Lung microvascular endothelial cell (primary cell): ENCODE measurements at regions not wholly inside any gene's neighbourhood (a gene's known extent, or its start where the extent isn't known, plus 50 kb on each side); places are given as distances from the start of the nearest gene placed in this dataset.
"Not testable (repeated sequence)": the region's sequence is repeated elsewhere in the genome, so short reads cannot be mapped to it uniquely, and the experiment has no call there.

Experiments used
- DNase-seq, 2 donors: peaks; one replicate each; pipeline versions ENCODE4 v3.0.0 to v3.0.0-alpha.2; 2010; ENCODE audit warnings: low read depth in 2 of 2

DNA sequence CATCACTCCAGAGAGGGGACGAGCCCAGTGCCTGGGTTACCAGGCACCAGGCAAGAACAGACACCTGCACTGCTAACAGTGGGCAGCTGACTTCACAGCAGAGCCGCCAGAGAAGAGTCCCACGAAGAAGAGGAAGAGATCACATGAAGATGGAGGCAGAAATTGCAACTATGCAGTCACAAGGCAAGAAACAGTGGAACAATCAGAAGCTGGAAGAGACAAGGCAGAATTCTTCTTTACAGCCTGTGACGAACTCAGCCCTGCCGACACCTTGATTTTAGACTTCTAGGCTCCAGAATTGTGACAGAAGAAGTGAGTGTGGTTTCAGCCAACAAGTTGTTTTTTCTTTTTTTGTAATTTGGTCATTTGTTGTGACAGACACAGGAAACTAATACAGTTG, 59.2 kb downstream of the IL12A start:
- no peak for DNase-seq

DNA sequence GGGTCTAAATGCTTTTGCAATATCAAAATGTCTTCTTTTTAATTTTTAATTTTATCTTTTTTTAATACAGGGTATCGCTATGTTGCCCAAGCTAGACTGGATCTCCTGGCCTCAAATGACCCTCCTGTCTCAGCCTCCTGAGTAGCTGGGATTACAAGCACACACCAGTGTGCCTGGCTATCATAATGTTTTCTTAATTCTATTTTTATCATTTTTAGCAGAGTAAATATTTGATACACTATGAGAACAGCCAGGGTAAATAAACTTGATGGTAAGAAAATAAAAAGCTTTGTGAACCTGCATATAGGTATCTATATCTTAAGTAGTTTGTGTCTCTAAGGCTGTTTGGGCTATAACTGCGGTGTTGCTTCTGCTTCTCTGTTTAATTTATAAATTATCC, 60.4 kb downstream of the IL12A start:
- no peak for DNase-seq

DNA sequence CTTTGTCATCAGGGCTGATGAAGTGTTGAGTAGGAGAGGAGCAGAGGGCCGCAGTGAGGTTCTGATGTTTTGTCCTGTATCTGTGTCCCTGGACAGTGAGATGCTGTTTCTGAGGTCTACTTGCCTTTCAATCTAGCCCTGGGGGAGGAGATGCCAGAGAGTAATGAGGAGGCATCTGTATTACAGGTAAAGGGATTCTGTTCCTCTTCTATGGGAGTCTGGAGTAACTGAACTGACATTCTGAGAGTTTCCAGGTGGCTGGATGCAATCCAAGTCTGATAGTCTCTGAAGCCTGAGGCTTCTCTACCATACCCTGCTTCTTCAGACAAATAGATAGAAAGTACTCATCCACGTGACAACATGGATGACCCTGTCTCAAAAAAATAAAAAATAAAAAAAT, 60.9 kb downstream of the IL12A start:
- no peak for DNase-seq

DNA sequence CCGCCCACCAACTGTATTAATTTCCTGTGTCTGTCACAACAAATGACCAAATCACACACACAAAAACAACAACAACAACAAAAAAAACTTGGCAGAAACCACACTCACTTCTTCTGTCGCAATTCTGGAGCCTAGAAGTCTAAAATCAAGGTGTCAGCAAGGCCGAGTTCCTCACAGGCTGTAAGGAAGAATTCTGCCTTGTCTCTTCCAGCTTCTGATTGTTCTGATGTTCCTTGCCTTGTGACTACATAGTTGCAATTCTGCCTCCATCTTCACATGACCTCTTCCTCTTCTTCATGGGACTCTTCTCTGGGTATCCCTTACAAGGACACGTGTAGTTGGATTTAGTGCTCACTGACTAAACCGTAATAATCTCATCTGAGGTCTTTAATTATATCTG, 61.4 kb downstream of the IL12A start:
- DNase-seq = no peak

DNA sequence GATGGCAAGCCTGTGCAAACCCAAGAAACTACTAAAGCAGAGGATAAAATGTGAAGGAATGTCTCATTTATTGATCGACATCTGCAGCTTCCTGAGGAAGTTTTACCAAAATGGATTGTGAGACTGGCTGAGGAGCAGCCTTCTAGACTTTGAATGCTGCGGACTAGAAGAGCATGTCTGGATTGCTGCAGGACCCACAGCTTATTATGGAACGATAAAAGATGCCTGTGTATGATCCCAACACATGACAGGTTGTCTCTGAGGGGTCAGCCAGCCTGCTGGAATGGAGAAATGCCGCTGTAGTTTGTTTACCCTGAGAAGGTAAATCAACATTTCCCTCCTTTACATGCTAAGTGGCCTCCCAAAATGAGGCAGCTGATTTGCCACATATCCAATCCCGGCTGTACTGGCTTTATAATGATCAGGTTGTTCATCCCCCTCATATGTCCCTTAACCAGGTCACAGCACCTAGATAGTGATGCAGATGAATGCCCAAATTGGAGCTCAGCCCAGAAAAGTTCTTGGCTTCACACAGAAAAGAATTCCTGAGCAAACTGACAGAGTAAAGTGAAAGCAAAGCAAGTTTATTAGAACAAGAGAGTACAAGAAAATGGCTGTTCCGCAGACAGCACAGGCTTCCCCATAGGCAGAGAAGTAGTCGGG, 63.9 kb downstream of the IL12A start:
- DNase-seq = peak in 1 of 2 donors; percentile 4

DNA sequence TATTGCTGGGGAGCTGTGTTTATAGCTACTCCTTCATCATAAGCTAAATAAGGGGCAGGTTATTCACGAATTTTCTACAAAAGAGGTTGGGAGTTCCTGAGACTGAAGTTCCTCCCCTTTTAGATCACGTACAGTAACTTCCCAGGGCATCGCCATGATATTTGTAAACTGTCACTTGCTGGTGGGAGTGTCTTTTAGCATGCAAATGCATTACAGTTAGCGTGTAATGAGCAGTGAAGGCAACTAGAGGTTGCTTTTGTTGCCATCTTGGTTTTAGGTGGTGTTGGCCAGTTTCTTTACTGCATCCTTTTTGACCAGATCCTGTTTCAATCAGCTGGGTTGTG, 64.4 kb downstream of the IL12A start:
- no peak for DNase-seq

DNA sequence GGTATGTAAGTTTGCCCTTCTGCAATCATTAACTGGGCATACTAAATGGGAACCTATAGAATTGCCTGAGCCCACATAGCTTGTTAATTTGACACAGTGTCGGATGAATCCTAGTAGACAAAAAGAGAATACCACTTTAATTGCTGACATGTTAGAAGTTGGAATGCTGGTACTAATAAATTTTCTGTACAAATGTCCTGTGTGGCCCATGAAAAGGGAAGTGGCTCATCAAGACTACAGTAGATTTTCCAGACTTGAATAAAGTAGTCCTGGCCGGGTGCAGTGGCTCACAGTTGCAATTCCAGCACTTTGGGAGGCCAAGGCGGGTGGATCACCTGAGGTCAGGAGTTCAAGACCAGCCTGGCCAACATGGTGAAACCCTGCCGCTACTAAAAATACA, 66.2 kb downstream of the IL12A start:
- DNase-seq = not testable (repeated sequence)

DNA sequence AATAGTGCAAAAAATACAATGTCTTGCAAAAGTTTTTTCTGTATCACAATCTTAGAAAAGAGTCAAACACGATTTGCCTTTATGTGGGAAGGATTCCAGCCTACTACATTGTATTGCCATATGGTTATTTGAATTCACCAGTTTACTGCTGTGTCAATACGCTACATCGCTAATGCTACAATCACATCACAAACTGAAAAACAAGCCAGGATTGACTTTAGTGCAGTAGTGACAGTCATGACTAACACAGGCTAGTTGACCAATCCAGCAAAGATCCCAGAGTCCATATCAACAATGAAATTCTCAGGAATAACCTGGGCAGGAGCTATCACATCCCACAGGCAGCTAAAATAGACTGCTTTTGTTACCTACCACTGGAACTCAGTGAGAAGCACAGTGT, 67.0 kb downstream of the IL12A start:
- no peak for DNase-seq

DNA sequence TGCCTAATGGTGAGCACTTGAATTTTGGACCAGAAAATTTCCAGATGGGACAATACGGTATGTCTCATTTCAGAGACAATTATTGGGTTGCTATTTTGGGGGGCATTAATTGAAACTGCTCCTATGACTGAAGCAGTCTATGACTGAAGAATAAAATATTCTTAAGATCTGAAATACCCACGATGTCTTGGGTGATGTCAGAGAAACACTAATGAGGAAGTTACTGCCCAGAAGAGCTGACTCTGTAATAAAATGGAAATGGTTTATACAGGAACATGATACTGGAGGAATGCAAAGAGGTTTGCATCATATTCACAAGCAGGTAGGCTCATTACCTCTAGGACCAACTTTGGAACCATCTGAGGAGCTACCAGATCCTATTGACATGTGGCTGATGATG, 68.7 kb downstream of the IL12A start:
- DNase-seq = no peak

DNA sequence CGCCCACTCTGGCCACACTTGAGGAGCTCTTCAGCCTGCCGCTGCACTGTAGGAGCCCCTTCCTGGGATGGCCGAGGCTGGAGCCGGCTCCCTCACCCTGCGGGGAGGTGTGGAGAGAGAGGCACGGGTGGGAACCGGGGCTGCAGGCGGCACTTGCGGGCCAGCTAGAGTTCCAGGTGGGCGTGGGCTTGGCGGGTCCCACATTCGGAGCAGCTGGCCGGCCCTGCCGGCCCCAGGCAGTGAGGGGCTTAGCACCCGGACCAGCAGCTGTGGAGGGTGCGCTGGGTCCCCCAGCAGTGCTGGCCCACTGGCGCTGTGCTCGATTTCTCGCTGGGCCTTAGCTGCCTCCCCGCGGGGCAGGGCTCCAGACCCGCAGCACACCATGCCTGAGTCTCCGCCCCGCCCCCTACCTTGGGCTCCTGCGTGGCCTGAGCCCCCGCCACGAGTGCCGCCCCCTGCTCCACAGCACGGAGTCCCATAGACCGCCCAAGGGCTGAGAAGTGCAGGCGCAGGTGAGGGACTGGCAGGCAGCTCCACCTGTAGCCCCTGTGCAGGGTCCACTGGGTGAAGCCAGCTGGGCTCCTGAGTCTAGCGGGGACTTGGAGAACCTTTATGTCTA, 71.9 kb downstream of the IL12A start:
- no peak for DNase-seq

DNA sequence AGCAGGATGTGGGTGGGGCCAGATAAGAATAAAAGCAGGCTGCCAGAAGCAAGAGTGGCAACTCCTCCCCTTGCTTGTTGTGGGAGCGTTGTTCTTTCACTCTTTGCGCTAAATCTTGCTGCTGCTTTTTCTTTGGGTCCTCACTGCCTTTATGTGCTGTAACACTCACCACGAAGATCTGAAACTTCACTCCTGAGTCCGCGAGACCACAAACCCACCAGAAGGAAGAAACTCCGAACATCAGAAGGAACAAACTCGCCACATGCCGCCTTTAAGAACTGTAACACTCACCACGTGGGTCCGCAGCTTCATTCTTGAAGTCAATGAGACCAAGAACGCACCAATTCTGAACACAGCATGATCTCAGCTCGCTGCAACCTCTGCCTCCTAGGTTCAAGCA, 72.9 kb downstream of the IL12A start:
- no peak for DNase-seq

DNA sequence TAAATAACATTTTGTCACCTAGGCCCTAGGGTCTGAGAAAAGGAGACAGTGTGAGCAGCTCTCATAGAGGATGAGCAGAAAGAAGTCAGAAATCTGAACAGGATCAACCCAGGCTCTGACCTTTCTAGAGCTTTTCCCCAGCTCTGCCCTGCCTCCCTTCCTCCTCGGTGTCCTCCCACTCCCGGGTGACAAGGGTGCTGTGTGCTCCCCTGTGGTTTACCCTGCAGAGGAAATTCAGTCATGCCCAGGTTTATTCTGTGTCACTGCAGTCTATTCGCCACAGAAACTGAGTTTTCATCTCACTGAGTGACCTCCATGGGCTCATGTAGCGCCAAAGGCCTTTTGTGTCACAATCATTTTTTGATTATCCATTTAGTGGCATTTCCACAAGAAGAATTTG, 76.6 kb downstream of the IL12A start:
- no peak for DNase-seq

DNA sequence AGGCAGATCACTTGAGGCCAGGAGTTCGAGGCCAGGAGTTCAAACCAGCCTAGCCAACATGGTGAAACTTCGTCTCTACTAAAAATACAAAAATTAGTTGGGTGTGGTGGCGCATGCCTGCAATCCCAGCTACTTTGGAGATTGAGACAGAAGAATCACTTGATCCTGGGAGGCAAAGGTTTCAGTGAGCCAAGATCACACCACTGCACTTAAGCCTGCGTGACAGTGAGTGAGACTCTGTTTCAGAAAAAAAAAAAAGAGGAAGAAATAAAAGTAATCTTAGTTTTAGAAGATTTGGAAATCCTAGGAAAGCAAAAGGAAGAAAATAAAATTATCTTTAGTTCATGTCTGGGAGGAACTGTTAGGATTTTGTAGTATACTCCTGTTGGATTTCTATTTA, 77.2 kb downstream of the IL12A start:
- DNase-seq = no peak

DNA sequence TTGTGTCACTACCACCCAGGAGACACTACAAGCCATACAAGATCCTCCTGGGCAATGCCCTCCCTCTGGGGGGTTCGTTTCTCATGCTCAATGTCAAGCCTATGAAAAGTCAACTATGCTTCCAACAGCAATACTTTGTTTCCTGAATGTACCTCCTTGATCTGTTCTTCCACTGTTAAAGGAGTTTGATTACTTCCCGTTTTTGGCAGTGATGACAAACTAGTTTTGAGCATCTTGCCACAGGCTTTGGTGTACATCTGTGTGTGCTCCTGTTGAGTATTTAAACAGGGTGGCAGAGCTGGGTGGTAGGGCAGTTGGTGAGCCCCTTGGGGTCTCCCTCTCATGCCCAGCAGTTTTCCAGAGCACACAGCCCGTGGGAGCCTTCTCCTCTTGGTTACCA, 81.4 kb downstream of the IL12A start:
- no peak for DNase-seq

DNA sequence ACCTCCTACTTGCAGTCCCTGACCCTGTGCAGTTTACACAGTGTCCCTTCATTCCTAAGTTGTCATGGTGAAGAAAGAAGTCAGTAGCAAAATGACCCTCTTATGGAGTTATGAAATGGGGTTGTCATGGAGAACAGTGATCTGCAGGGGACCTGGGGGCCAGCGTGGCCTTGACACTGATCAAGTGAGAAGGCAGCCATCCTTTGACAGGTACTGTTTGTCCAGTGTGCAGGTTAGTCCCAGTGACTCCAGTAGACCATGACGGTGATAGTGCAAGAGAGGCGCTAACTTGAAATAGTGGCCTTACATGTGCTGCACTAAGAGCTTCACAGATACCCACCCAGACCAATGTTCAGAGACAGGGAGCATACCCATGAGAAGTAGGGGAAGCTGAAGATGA, 87.9 kb downstream of the IL12A start:
- no peak for DNase-seq

DNA sequence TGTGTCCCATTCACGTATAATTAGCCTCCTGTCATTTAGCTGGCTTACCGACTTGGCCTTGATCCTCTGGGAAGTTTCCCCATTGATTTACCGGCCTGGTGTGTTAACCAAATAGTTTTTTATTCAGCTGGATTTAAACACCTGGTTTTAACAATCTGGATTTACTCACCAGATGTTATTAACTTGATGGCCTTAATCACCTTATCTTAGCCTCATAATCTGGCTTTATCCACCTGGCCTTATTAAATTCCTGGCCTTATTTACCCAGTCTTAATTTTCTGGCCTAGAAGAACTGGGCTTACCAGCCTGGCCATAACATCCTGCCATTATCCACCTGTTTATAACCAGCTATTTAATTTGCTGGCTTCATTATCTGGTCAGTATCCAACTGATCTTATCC, 89.9 kb downstream of the IL12A start:
- DNase-seq = no peak

DNA sequence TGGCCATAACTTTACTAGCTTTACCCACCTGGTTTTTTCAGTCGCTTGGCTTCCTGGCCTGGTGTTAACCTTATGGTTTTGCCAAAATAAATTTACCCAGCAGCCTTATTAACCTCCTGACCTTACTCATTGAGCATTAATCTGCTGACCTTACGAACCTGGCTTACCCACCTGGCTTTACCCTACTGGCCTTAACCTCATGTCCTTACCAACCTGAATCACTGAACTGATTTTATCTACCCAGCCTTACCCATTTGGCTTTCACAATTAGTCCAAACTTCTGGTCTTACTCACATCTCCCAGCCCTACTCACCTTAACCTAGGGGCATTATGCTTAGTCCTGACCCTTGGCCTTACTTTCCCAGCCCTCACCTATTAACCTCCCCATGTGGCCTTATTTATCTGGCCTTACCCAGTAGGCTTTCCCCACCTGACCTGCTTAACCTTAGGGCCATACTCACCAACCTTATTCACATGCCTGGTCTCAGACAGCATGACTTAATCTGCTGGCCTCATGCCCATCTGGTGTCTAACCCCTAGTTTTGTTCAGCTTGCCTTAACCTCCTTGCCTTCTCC, 93.4 kb downstream of the IL12A start:
- no peak for DNase-seq

DNA sequence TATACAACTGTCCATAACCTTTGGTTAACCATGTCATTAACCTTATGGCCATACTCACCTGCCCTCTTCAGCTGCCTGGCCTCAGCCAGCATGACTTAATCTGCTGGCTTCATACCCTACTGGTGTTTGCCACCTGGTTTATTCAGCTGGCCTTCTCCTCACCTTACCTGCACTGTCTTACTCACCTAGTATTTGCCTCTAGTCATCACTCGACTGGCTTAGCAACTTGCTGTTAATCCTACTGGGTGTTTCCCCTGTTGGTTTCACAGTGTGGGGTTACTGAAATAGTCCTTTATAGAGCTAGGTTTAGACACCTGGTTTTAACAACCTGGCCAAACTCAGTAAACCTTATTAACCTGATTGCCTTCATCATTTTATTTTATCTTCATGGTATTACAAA, 96.4 kb downstream of the IL12A start:
- no peak for DNase-seq

DNA sequence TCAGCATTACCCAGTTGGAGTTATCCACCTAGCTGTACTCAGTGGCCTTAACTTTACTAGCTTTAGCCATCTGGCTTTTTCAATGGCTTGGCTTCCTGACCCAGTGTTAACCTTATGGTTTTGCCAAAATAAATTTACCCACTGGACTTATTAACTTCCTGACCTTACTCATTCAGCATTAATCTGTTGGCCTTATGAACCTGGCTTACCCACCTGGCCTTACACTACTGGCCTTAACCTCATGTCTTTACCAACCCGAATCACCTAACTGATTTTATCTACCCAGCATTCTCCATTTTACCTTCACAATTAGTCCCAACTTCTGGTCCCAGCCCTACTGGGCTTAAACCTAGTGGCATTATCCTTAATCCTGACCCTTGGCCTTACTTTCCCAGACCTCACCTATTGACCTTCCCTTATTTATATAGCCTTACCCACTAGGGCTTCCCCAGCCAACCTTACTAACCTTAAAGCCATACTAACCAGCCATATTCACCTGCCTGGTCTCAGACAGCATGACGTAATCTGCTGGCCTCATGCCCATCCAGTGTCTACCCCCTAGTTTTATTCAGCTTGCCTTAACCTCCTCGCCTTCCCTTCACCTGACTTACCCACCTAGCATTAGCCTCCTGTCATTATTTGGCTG, 100.0 kb downstream of the IL12A start:
- DNase-seq = no peak

DNA sequence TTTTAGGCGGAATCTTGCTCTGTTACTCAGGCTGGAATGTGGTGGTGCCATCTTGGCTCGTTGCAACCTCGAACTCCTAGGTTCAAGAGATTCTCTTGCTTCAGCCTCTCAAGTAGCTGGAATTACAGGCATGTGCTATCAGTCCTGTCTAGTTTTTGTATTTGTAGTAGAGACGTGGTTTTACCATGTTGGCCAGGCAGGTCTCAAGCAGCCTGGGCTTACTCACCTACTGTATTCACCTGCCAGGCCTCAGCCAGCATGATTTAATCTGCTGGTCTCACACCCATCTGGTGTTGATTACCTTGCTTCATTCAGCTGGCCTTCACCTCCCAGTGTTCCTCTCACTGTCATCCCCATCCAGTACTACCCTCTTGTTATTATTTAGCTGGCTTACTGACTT, 102.0 kb downstream of the IL12A start:
- DNase-seq = no peak

DNA sequence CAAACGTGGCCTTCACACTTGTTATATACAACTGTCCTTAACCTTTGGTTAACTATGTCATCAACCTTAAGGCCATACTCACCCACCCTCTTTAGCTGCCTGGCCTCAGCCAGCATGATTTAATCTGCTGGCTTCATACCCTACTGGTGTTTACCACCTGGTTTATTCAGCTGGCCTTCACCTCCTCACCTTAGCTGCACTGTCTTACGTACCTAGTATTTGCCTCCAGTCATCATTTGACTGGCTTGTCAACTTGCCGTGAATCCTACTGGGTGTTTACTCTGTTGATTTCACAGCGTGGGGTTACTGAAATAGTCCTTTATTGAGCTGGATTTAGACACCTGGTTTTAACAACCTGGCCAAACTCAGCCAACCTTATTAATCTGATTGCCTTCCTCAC, 102.8 kb downstream of the IL12A start:
- no peak for DNase-seq

DNA sequence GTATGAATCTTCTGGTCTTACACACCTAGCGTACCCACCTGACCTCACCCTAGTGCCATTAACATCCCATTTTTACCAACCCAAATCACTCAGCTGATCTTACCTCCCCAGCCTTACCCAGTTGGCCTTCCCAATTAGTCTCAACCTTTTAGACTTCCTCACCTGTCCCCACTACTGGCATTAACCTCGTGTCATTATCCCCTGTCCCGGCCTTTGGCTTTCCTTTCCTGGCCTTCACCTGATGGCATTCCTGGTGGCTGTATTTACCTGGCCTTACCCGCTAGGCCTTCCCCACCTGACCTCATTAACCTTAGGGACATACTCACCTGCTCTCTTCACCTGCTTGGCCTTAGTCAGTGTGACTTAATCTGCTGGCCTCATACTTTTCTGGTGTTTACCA, 104.1 kb downstream of the IL12A start:
- DNase-seq = no peak

DNA sequence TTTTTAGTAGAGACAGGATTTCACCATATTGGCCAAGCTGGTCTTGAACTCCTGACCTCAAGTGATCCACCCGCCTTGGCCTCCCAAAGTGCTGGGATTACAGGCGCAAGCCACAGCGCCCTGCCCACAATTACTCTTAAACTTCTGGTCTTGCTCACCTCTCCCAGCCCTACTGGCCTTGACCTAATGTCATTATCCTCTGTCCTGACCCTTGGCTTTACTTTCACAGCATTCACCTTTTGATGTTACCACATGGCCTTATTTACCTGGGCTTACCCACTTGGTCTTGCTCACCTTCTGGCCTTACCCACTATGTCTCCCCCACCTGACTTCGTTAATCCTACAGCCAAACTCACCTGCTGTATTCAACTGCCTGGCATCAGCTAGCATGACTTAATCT, 105.9 kb downstream of the IL12A start:
- DNase-seq = no peak
